H1 (cell line): ENCODE measurements at regions not wholly inside any gene's neighbourhood (a gene's known extent, or its start where the extent isn't known, plus 50 kb on each side); places are given as distances from the start of the nearest gene placed in this dataset.

Experiments used
- CTCF ChIA-PET: fragments of 300-600 bp; sonication (Branson Sonifier 250); formaldehyde crosslinking; loops from one replicate; lab custom pipeline; 2021; ENCODE audit not compliant: partially characterized antibody; lab: Charles Lee
- POLR2A ChIA-PET: fragments of 300-600 bp; sonication (Branson Sonifier 250); formaldehyde crosslinking; loops from one replicate; lab custom pipeline; 2021; ENCODE audit warnings: inconsistent platforms; ENCODE audit not compliant: partially characterized antibody; lab: Charles Lee
- DNase-seq, 2 experiments: peaks; one replicate each; pipeline versions ENCODE4 v3.0.0 to v3.0.0-alpha.2; 2010 to 2022; ENCODE audit warnings: low spot score in 2 of 2, low read depth in 1 of 2, mixed read lengths in 1 of 2
- FAIRE-seq: peaks from 2 replicates; lab custom pipeline; 2011; peaks lifted over from hg19 to GRCh38; lab: Jason Lieb, UNC
- H2AFZ ChIP-seq: 2 replicates; pipeline ENCODE4 v1.8.1; 2012; ENCODE audit warnings: low read length, inconsistent platforms
- H2AK5ac ChIP-seq: 2 replicates; pipeline ENCODE4 v1.6.1; 2013; ENCODE audit warnings: low read depth, low read length
- H2BK120ac ChIP-seq: replicated peaks from 2 replicates; pipeline ENCODE3; 2013; ENCODE audit warnings: low read depth, low read length, inconsistent platforms
- H2BK12ac ChIP-seq: 2 replicates; pipeline ENCODE4 v1.6.1; 2013; ENCODE audit warnings: low read depth, low read length
- H2BK15ac ChIP-seq: 2 replicates; pipeline ENCODE4 v1.6.1; 2013; ENCODE audit warnings: low read length
- H2BK20ac ChIP-seq: 2 replicates; pipeline ENCODE4 v1.6.1; 2013; ENCODE audit warnings: low read length
- H2BK5ac ChIP-seq: 2 replicates; pipeline ENCODE4 v1.6.1; 2013; ENCODE audit warnings: low read depth, low read length
- H3K14ac ChIP-seq: 2 replicates; pipeline ENCODE4 v1.6.1; 2013; ENCODE audit warnings: inconsistent platforms; ENCODE audit not compliant: insufficient read length
- H3K18ac ChIP-seq: 2 replicates; pipeline ENCODE4 v1.6.1; 2013; ENCODE audit warnings: low read length; ENCODE audit errors: extremely low read depth
- H3K23ac ChIP-seq: 2 replicates; pipeline ENCODE4 v1.6.1; 2013; ENCODE audit warnings: inconsistent platforms; ENCODE audit not compliant: insufficient read length
- H3K23me2 ChIP-seq: 2 replicates; pipeline ENCODE4 v1.6.1; 2013; ENCODE audit warnings: low read depth, low read length
- H3K27ac ChIP-seq: 2 replicates; pipeline ENCODE4 v1.6.1; 2011; ENCODE audit warnings: low read depth, low read length, inconsistent platforms
- H3K27me3 ChIP-seq, 4 experiments: replicated peaks in 1 of 4; 1 replicate in 1 of 4; 2 replicates in 3 of 4; pipeline versions ENCODE4 v1.6.1 to v1.8.1; 2011 to 2013; ENCODE audit warnings: low read length in 3 of 4, mild to moderate bottlenecking in 3 of 4, inconsistent platforms in 2 of 4, mixed read lengths in 2 of 4, moderate library complexity in 1 of 4; ENCODE audit not compliant: control insufficient read depth in 3 of 4, insufficient read depth in 3 of 4; ENCODE audit errors: extremely low read depth in 1 of 4
- H3K36me3 ChIP-seq, 4 experiments: 2 replicates each; pipeline versions ENCODE4 v1.6.1 to v1.8.1; 2011 to 2013; ENCODE audit warnings: mild to moderate bottlenecking in 4 of 4, low read length in 3 of 4, moderate library complexity in 2 of 4, control low read depth in 1 of 4, inconsistent platforms in 1 of 4; ENCODE audit not compliant: insufficient read depth in 4 of 4, control insufficient read depth in 2 of 4
- H3K4ac ChIP-seq: replicated peaks from 2 replicates; pipeline ENCODE3; 2013; ENCODE audit warnings: low read length, low read depth, mixed read lengths, inconsistent platforms; ENCODE audit not compliant: insufficient read length
- H3K4me1 ChIP-seq, 4 experiments: replicated peaks in 1 of 4; 1 replicate in 1 of 4; 2 replicates in 3 of 4; pipeline versions ENCODE4 v1.6.1 to v1.8.1; 2011 to 2013; ENCODE audit warnings: low read length in 3 of 4, inconsistent platforms in 2 of 4, mixed read lengths in 1 of 4; ENCODE audit not compliant: insufficient read depth in 4 of 4, control insufficient read depth in 3 of 4
- H3K4me2 ChIP-seq, 2 experiments: 2 replicates each; pipeline versions ENCODE4 v1.6.1 to v1.8.1; 2011 to 2013; ENCODE audit warnings: low read depth in 2 of 2, low read length in 2 of 2, control low read depth in 1 of 2, inconsistent platforms in 1 of 2, mild to moderate bottlenecking in 1 of 2; ENCODE audit not compliant: insufficient read depth in 1 of 2
- H3K4me3 ChIP-seq, 4 experiments: fragments of 200-600, 300-600 bp in 1 of 4; sonication (generic), shearing (Covaris generic), sonication (Bioruptor Twin) in 1 of 4; 2 replicates each; pipeline versions ENCODE4 v1.5.1 to v1.8.1; 2011 to 2016; ENCODE audit warnings: low read length in 4 of 4, low read depth in 3 of 4, control low read depth in 2 of 4, inconsistent platforms in 2 of 4, mild to moderate bottlenecking in 2 of 4, mixed read lengths in 1 of 4, moderate library complexity in 1 of 4; ENCODE audit not compliant: insufficient read depth in 2 of 4; ENCODE audit errors: extremely low read depth in 1 of 4
- H3K56ac ChIP-seq: replicated peaks from 2 replicates; pipeline ENCODE3; 2013; ENCODE audit warnings: low read depth, mild to moderate bottlenecking, mixed read lengths, low read length, inconsistent platforms; ENCODE audit not compliant: insufficient read length
- H3K79me1 ChIP-seq: 2 replicates; pipeline ENCODE4 v1.6.1; 2013; ENCODE audit warnings: low read depth, low read length, control low read depth
- H3K79me2 ChIP-seq, 2 experiments: 2 replicates each; pipeline versions ENCODE4 v1.6.1 to v1.8.1; 2012 to 2013; ENCODE audit warnings: low read length in 2 of 2, mild to moderate bottlenecking in 2 of 2, inconsistent platforms in 1 of 2; ENCODE audit not compliant: insufficient read depth in 2 of 2, control insufficient read depth in 1 of 2
- H3K9ac ChIP-seq, 4 experiments: replicated peaks in 1 of 4; 1 replicate in 1 of 4; 2 replicates in 3 of 4; pipeline versions ENCODE4 v1.6.1 to v1.8.1; 2011 to 2013; ENCODE audit warnings: low read depth in 3 of 4, low read length in 3 of 4, control low read depth in 2 of 4, mild to moderate bottlenecking in 2 of 4, moderate library complexity in 2 of 4, inconsistent platforms in 1 of 4; ENCODE audit errors: extremely low read depth in 1 of 4
- H3K9me3 ChIP-seq, 2 experiments: 2 replicates each; pipeline versions ENCODE4 v1.6.1 to v1.8.1; 2012 to 2013; ENCODE audit warnings: mild to moderate bottlenecking in 2 of 2, moderate library complexity in 2 of 2, control low read depth in 1 of 2, inconsistent platforms in 1 of 2, low read depth in 1 of 2, low read length in 1 of 2, mixed read lengths in 1 of 2; ENCODE audit not compliant: insufficient read depth in 2 of 2
- H4K20me1 ChIP-seq, 2 experiments: replicated peaks in 1 of 2; 2 replicates each; pipeline versions ENCODE3 to v1.8.1; 2011 to 2013; ENCODE audit warnings: inconsistent platforms in 2 of 2, low read length in 2 of 2, mild to moderate bottlenecking in 1 of 2; ENCODE audit not compliant: insufficient read depth in 2 of 2, control insufficient read depth in 1 of 2
- H4K5ac ChIP-seq: 2 replicates; pipeline ENCODE4 v1.6.1; 2013; ENCODE audit warnings: low read length, low read depth, mixed read lengths, inconsistent platforms; ENCODE audit not compliant: insufficient read length
- H4K8ac ChIP-seq: 2 replicates; pipeline ENCODE4 v1.8.0; 2013; ENCODE audit warnings: mild to moderate bottlenecking, moderate library complexity, low read length, inconsistent platforms; ENCODE audit not compliant: insufficient read depth; ENCODE audit errors: extremely low read depth
- H4K91ac ChIP-seq: replicated peaks from 2 replicates; pipeline ENCODE3; 2013; ENCODE audit warnings: low read length, mixed read lengths, inconsistent platforms; ENCODE audit not compliant: insufficient read length
- ASH2L ChIP-seq: fragments of 200-600, 300-600 bp; sonication (generic); IDR thresholded peaks from one replicate; pipeline ENCODE4 v1.7.1; 2017; ENCODE audit warnings: low read length
- KDM4A ChIP-seq: IDR thresholded peaks from one replicate; pipeline ENCODE4 v1.7.1; 2012; ENCODE audit warnings: low read depth, mild to moderate bottlenecking, moderate library complexity, low read length, inconsistent platforms; ENCODE audit not compliant: severe bottlenecking
- KDM5A ChIP-seq: fragments of 200-600 bp; IDR thresholded peaks from 2 replicates; pipeline ENCODE4 v1.7.1; 2012; ENCODE audit warnings: mild to moderate bottlenecking, low read length, inconsistent platforms, mixed read lengths
- POLR2A ChIP-seq, 2 experiments: IDR thresholded peaks; 1 replicate in 1 of 2; 2 replicates in 1 of 2; pipeline ENCODE4 v1.6.1; 2011; ENCODE audit warnings: low read depth in 2 of 2, low read length in 2 of 2, mild to moderate bottlenecking in 2 of 2; ENCODE audit errors: control extremely low read depth in 1 of 2
- TBP ChIP-seq: IDR thresholded peaks from 2 replicates; pipeline ENCODE4 v1.6.1; 2011; ENCODE audit warnings: low read depth, low read length, improper control_type of control experiment
- WGBS, 2 experiments: shearing (Covaris generic) in 1 of 2; methylation state at CpG; one replicate each; pipeline versions ENCODE4 v1.1.6 to v1.1.7; 2013 to 2015; ENCODE audit warnings: low lambda C conversion rate in 2 of 2, mixed read lengths in 2 of 2, inconsistent platforms in 1 of 2, low coverage in 1 of 2, missing lambda C conversion rate in 1 of 2; ENCODE audit not compliant: insufficient replicate concordance in 2 of 2, insufficient coverage in 1 of 2, insufficient read length in 1 of 2; ENCODE audit errors: extremely low coverage in 1 of 2, missing lambda C conversion rate in 1 of 2; 5-methylcytosine and 5-hydroxymethylcytosine counted together
- TF ChIP-seq, protein P1 (sequence below), 3 experiments: IDR thresholded peaks; 1 replicate in 2 of 3; 2 replicates in 1 of 3; pipeline versions ENCODE4 v1.5.1 to v1.6.1; 2011; ENCODE audit warnings: low read length in 3 of 3, mild to moderate bottlenecking in 3 of 3, inconsistent platforms in 2 of 3, low read depth in 1 of 3, moderate library complexity in 1 of 3; ENCODE audit not compliant: insufficient read depth in 1 of 3; ENCODE audit errors: control extremely low read depth in 1 of 3

DNA sequence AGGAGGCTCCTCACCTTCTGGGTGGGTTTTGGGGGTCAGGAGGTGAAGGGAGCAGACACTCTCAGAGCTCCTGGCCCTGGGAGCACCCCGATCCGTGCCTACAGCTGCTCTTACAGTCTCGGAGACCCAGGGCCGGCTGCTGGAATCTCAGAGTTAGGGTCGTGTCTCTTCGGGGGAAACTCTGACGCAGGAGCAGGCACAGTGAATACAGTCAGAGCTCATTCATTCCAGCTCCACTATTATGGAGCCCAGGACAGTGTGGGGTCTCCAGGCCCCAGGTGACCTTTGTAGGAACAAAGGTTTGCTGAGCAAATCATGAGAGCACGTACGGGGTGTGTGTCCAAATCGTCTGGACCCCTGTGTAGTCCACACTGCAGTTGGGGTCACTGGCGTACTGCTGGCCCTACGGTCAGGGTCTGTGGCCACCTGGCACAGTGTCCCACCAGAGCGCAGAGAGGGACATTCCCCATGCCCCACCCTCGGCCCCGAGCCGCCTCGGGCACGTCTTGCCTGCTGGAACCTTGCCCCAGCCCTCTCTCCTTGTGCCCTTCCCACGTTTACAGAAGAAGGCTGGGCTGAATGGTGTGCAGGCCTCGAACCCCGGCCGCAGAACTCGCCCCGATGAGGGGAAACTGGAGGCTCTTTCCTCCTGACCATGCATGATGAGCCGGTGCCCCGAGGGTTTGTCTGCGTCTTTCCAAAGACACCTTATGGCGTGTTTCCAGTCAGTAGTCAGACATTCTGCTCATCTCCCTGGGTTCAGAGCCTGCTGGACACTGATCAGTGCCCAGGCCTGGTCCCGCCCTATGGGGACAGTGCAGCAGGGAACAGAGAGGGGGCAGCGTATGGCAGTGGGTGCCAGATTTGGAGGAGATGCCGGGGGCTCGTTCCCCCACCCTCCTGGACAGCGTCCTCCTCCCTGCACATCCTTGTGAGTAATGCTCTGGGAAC lies 1166.6 kb downstream of the BRD1 start:
- CTCF ChIA-PET, result interaction anchor here (0.6 to 2.3 kb wide), 5 partner anchors 11 to 405 kb away, joined by 3 to 7 read pairs (median 4); no protein-coding TSS in a partner anchor

More for the DNA sequence above, 1166.6 kb downstream of the BRD1 start:
- no peak for DNase-seq
- 79% methylated on average over 33 of the region's 33 CpGs; no CpG with 5 or more reads in 1 of the 2 experiments for WGBS, 2 experiments
- peaks cover 0 to 6% of the 10 kb centered on the region in 2 experiments for H4K20me1 ChIP-seq
- no peak overlapping the region for H4K91ac ChIP-seq
- no peak overlapping the region for H3K9ac ChIP-seq
- no peaks in the 10 kb centered on the region for H3K27me3 ChIP-seq
- no peak overlapping the region for H4K5ac ChIP-seq
- H3K56ac ChIP-seq, result no peak overlapping the region
- H3K79me1 ChIP-seq, result no peaks in the 10 kb centered on the region; the same call in 1 of the 2 replicates
- peak overlapping the region; percentile 22; the same call in 1 of the 2 replicates for H4K8ac ChIP-seq
- no peak overlapping the region for H2BK5ac ChIP-seq
- no peak overlapping the region for H2BK15ac ChIP-seq
- no peaks in the 10 kb centered on the region for H3K23me2 ChIP-seq
- H2BK120ac ChIP-seq, result no peak overlapping the region
- H3K36me3 ChIP-seq, result no peaks in the 10 kb centered on the region
- TF ChIP-seq ASH2L, result no peak
- no peak for TF ChIP-seq KDM4A
- no peak for TF ChIP-seq TBP
- TF ChIP-seq, protein P1, sequence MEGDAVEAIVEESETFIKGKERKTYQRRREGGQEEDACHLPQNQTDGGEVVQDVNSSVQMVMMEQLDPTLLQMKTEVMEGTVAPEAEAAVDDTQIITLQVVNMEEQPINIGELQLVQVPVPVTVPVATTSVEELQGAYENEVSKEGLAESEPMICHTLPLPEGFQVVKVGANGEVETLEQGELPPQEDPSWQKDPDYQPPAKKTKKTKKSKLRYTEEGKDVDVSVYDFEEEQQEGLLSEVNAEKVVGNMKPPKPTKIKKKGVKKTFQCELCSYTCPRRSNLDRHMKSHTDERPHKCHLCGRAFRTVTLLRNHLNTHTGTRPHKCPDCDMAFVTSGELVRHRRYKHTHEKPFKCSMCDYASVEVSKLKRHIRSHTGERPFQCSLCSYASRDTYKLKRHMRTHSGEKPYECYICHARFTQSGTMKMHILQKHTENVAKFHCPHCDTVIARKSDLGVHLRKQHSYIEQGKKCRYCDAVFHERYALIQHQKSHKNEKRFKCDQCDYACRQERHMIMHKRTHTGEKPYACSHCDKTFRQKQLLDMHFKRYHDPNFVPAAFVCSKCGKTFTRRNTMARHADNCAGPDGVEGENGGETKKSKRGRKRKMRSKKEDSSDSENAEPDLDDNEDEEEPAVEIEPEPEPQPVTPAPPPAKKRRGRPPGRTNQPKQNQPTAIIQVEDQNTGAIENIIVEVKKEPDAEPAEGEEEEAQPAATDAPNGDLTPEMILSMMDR (IDR thresholded peaks at IDR 0.05; ENCODE audit: control extremely low read depth in 1 of 3, insufficient read depth in 1 of 3, low read depth in 1 of 3, low read length in 3 of 3), result peak in 1 of 3 experiments; percentile 17; a peak in 1 of 4 replicates
- TF ChIP-seq KDM5A, result no peak
- no peak for TF ChIP-seq POLR2A (IDR thresholded peaks at IDR 0.05; ENCODE audit: control extremely low read depth in 1 of 2, low read depth in 2 of 2, low read length in 2 of 2)
- TF ChIP-seq, all 59 proteins: peak for 1
- Histone ChIP-seq H2AFZ (no peak overlapping the region), H2BK20ac (no peak overlapping the region), H3K18ac (no peak overlapping the region), H3K23ac (no peak overlapping the region), H3K14ac (no peak overlapping the region), H3K4ac (no peak overlapping the region), H3K4me1 (no peaks in the 10 kb centered on the region), H3K4me3 (no peak overlapping the region), H3K27ac (no peak overlapping the region), H2BK12ac (no peak overlapping the region), H3K4me2 (no peak overlapping the region), H2AK5ac (0 out of 2 replicates have a peak overlapping the region, but pooled peaks have one; percentile 13), H3K79me2 (no peaks in the 10 kb centered on the region), H3K9me3 (peaks cover 7 to 12% of the 10 kb centered on the region in 2 experiments)
- no peak for FAIRE-seq
- POLR2A ChIA-PET, result no interaction called here
